HUES48 (cell line): ENCODE measurements at regions not wholly inside any gene's neighbourhood (a gene's known extent, or its start where the extent isn't known, plus 50 kb on each side); places are given as distances from the start of the nearest gene placed in this dataset.

Source experiments
- H3K27ac ChIP-seq: one replicate; pipeline ENCODE4 v1.7.0; 2013; ENCODE audit warnings: low read depth, low read length, inconsistent platforms
- H3K27me3 ChIP-seq: 2 replicates; pipeline ENCODE4 v1.6.1; 2013; ENCODE audit warnings: mild to moderate bottlenecking, low read length; ENCODE audit not compliant: control insufficient read depth, insufficient read depth
- H3K36me3 ChIP-seq: 2 replicates; pipeline ENCODE4 v1.6.1; 2013; ENCODE audit warnings: low read length; ENCODE audit not compliant: control insufficient read depth, insufficient read depth
- H3K4me1 ChIP-seq: 2 replicates; pipeline ENCODE4 v1.6.1; 2013; ENCODE audit warnings: mild to moderate bottlenecking, low read length; ENCODE audit not compliant: control insufficient read depth, insufficient read depth
- H3K4me3 ChIP-seq: 2 replicates; pipeline ENCODE4 v1.5.1; 2013; ENCODE audit warnings: mild to moderate bottlenecking, low read depth, low read length
- H3K9ac ChIP-seq: 2 replicates; pipeline ENCODE4 v1.6.1; 2013; ENCODE audit warnings: mild to moderate bottlenecking, low read depth, low read length, moderate library complexity
- H3K9me3 ChIP-seq: 2 replicates; pipeline ENCODE4 v1.6.1; 2013; ENCODE audit warnings: low read length; ENCODE audit not compliant: control insufficient read depth, insufficient read depth

- no peaks in the 10 kb centered on the region for H3K9me3 ChIP-seq
- no peaks in the 10 kb centered on the region for H3K4me1 ChIP-seq
- no peaks in the 10 kb centered on the region for H3K36me3 ChIP-seq
- H3K27me3 ChIP-seq = no peaks in the 10 kb centered on the region
- H3K4me3 ChIP-seq = no peak overlapping the region
- H3K9ac ChIP-seq = no peak overlapping the region
- H3K27ac ChIP-seq = no peak overlapping the region
These were observed 168.7 kb upstream of the ITGB1 start for GRCh38 chr10:33126742-33127141.

DNA sequence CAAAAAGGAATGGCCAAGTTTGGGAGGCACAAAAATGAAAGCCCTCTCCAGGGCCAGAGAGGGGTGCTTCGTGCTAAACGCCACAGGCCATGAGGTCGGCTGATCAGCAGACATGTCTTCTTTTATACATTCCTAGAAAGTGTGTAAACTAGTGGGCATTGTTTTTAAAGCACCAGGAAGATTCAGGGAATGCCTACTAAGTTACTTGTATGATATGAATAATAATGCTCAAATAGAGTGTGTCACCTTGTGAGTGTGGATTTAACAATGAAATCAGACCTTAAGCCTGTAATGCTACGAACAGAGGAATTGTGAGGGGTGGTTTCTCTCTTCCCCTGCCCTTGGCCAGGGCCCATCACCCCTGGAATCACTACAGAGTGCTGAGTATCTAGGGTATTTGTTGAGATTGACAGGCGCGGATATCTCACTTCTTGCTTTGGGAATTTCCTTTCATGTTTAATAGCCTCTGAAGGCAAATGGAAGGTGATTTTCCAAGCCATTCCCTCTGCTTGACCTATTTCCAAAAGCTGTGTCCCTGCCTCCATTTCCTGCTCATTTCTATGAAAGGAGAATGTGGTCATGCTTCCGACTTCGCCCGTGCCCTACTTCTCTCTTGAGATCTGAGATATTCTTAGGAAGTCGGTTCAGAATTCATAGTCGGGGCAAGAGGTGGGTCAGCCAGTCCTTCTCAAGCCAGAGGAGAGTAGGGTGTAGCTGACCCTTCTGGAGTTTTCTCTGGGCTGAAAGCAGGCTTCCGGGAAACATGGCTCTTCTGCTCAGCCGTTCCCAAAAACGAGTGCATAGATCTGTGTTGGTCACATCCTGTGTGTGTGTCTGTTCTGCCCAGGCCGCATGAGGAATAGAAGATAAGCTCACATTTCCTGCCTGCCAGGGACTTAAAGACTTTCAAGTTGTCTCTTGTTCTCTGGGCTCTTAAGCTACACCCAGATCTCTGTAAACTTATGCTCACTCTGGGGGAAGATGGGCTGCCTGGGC is 167.8 kb upstream of the ITGB1 start:
- Histone ChIP-seq H3K9ac (no peak overlapping the region), H3K4me3 (no peak overlapping the region), H3K4me1 (no peaks in the 10 kb centered on the region), H3K36me3 (no peaks in the 10 kb centered on the region), H3K27me3 (no peaks in the 10 kb centered on the region), H3K9me3 (no peaks in the 10 kb centered on the region), H3K27ac (no peak overlapping the region)

GRCh38 chr10:33125111-33125510 is 167.1 kb upstream of the ITGB1 start:
- H3K9me3 ChIP-seq = no peaks in the 10 kb centered on the region
- no peaks in the 10 kb centered on the region for H3K4me1 ChIP-seq
- H3K27me3 ChIP-seq = no peaks in the 10 kb centered on the region
- H3K4me3 ChIP-seq = no peak overlapping the region
- H3K27ac ChIP-seq = no peak overlapping the region
- H3K9ac ChIP-seq = no peak overlapping the region
- no peaks in the 10 kb centered on the region for H3K36me3 ChIP-seq

DNA sequence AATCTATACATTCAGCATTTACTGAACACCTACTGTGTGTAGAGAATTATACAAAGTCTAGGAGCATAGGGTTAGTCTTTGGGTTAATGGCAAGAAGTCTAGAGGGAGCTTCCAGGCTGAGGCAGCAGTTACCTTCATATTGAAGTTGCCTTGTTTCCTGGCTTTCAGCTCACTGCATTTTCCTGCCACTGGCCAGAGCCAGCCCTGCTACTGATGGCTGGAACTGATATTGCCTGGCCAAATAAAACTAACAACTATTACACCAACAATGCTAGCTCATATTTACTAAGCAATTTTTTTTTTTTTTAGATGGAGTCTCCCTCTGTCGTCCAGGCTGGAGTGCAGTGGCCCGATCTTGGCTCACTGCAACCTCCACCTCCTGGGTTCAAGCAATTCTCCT is 165.7 kb upstream of the ITGB1 start:
- Histone ChIP-seq H3K9me3 (no peaks in the 10 kb centered on the region), H3K27me3 (no peaks in the 10 kb centered on the region), H3K9ac (no peak overlapping the region), H3K36me3 (no peaks in the 10 kb centered on the region), H3K4me3 (no peak overlapping the region), H3K27ac (no peak overlapping the region), H3K4me1 (no peaks in the 10 kb centered on the region)

DNA sequence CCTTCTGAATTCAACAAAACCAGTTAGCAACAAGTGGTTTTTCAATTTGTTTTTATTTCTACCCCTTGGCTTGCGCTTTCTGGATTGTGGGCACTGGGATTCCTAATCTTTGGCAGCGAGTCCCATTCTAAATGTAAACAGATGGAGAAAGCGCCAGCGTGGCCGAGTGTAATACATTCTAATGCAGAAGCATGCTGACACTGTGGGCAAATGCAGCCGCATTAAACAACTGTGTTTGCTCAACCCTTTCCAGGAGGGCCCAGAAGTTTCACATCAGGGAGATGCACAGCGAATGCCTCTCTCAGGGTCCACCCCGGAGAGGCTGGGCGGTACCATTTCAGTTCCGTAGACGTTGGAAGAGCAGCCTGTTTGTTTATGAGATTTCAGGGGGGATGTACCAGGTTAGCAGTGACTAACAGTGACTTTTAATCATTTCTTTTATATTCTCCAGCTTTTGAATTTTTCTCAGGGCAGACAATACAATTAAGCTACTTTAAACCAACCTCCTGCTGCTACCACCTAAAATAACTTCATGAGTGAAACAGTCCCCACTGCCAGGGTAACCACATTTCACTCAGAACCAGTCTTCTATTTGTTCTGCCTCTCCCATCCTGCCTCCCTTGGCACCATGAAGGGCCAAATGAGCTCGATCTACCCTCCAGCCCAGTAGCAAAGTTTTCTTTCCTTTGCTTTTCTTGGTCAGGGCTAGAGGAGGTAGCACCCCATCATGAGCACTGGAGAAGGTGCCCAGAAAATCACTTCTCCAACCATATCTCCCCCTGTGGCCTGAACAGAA is 164.2 kb upstream of the ITGB1 start:
- no peak overlapping the region for H3K27ac ChIP-seq
- H3K9me3 ChIP-seq = no peaks in the 10 kb centered on the region
- H3K36me3 ChIP-seq = no peaks in the 10 kb centered on the region
- no peaks in the 10 kb centered on the region for H3K27me3 ChIP-seq
- H3K9ac ChIP-seq = no peak overlapping the region
- no peak overlapping the region for H3K4me3 ChIP-seq
- H3K4me1 ChIP-seq = no peaks in the 10 kb centered on the region

- no peak overlapping the region for H3K4me3 ChIP-seq
- no peak overlapping the region for H3K27ac ChIP-seq
- no peaks in the 10 kb centered on the region for H3K9me3 ChIP-seq
- no peaks in the 10 kb centered on the region for H3K27me3 ChIP-seq
- no peaks in the 10 kb centered on the region for H3K36me3 ChIP-seq
- no peak overlapping the region for H3K9ac ChIP-seq
- H3K4me1 ChIP-seq = no peaks in the 10 kb centered on the region
These were observed 162.7 kb upstream of the ITGB1 start for GRCh38 chr10:33120700-33121099.

DNA sequence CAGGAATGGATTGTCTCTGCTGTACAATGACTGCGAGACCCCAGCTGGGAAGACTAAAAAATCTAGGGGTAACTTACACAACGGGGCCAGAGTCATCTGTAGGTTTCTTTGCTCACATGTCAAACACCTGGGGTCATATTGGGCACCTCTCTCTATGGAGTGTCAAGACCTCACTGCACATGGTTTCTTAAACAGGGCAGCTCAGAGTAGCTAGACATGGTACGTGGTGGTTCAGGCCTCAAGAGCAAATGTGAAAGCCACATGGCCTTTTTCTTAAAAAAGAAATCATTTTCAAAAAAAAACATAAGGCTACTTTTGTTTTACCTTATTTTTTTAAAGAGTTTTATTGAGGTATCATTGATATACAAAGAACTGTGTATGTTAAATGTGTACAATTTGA is 162.2 kb upstream of the ITGB1 start:
- H3K36me3 ChIP-seq = no peaks in the 10 kb centered on the region
- H3K9me3 ChIP-seq = no peaks in the 10 kb centered on the region
- H3K9ac ChIP-seq = no peak overlapping the region
- H3K27me3 ChIP-seq = no peaks in the 10 kb centered on the region
- no peaks in the 10 kb centered on the region for H3K4me1 ChIP-seq
- H3K4me3 ChIP-seq = no peak overlapping the region
- H3K27ac ChIP-seq = no peak overlapping the region

GRCh38 chr10:33117816-33118215 is 159.8 kb upstream of the ITGB1 start:
- H3K4me1 ChIP-seq = no peaks in the 10 kb centered on the region
- H3K9ac ChIP-seq = no peak overlapping the region
- no peaks in the 10 kb centered on the region for H3K36me3 ChIP-seq
- no peak overlapping the region for H3K27ac ChIP-seq
- H3K27me3 ChIP-seq = no peaks in the 10 kb centered on the region
- H3K4me3 ChIP-seq = no peak overlapping the region
- H3K9me3 ChIP-seq = no peaks in the 10 kb centered on the region

GRCh38 chr10:33117230-33117629 is 159.2 kb upstream of the ITGB1 start:
- Histone ChIP-seq H3K27me3 (no peaks in the 10 kb centered on the region), H3K27ac (no peak overlapping the region)

DNA sequence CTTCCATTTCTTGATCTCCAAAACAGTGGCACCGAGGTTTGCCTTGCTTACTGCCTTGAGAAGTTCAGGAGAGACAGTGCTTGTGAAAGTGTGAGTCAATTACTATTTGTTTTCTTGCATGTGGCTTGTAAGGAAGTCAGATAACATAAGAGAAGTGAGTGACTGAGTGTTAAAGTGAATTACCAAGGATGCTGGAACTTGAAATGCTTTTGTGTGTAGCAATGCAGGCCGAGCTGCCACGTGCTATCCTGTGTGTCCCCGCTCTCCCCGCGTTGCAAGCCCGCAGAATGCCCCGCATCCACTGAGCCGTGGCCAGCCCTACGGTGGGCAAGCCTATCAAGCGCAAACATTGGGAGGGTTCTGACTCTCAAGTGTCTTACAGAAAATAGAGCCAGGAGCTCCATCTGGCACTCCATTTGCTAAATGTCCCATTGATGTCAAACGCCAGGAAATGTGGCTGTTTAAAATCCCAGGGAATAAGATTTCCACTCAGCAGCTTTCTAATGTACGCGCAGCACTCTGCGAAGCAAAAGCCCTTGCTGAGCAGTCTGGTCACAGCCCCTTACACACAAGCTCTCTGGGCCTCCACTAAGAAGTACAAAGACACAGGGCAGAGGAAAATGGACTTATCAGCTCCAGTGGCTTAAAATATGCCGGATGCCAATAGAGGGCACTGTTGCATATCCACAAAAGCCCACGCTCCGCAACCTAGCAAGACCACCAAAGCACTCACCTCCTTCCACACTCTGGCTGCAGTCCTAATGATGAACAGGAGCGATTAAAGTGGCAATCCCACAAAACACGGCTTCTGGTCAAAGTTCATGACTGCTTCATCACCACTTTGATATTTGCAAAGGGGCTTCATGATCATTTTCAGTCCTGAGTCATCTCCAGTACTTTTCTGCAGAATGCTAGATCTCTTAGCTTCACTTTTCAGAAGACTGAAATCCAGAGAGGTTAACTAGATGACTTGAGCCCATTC is 158.0 kb upstream of the ITGB1 start:
- Histone ChIP-seq H3K4me1 (no peaks in the 10 kb centered on the region), H3K36me3 (no peaks in the 10 kb centered on the region), H3K9ac (no peak overlapping the region), H3K27ac (no peak overlapping the region), H3K4me3 (no peak overlapping the region), H3K9me3 (no peaks in the 10 kb centered on the region), H3K27me3 (no peaks in the 10 kb centered on the region)

More at GRCh38 chr10:33117230-33117629, 159.2 kb upstream of the ITGB1 start:
- Histone ChIP-seq H3K9ac (no peak overlapping the region), H3K9me3 (no peaks in the 10 kb centered on the region), H3K4me3 (no peak overlapping the region), H3K4me1 (no peaks in the 10 kb centered on the region), H3K36me3 (no peaks in the 10 kb centered on the region)
